DMS53 treated with DMSO at 0.1 percent for 48 hours (cell line): ENCODE measurements at regions not wholly inside any gene's neighbourhood (a gene's known extent, or its start where the extent isn't known, plus 50 kb on each side); places are given as distances from the start of the nearest gene placed in this dataset.
"Not testable (repeated sequence)": the region's sequence is repeated elsewhere in the genome, so short reads cannot be mapped to it uniquely, and the experiment has no call there.

Experiments
- DNase-seq: peaks from one replicate; lab custom pipeline; 2025; ENCODE audit not compliant: unreplicated experiment; lab: John Stamatoyannopoulos, UW

GRCh38 chr15:53843869-53844569, 84.6 kb upstream of the WDR72 start:
- no peak for DNase-seq

- DNase-seq: no peak
Observed at GRCh38 chr15:53843166-53843565, 83.7 kb upstream of the WDR72 start.

GRCh38 chr15:53841651-53842050, 82.2 kb upstream of the WDR72 start:
- DNase-seq: no peak

- DNase-seq: no peak
Observed at GRCh38 chr15:53840681-53841080, 81.2 kb upstream of the WDR72 start.

- DNase-seq: peak; percentile 83
Observed at GRCh38 chr15:53837263-53837662, 77.8 kb upstream of the WDR72 start.

GRCh38 chr15:53836618-53837017, 77.2 kb upstream of the WDR72 start:
- DNase-seq: no peak

GRCh38 chr15:53835309-53835708, 75.8 kb upstream of the WDR72 start:
- DNase-seq: no peak

GRCh38 chr15:53834214-53834613, 74.8 kb upstream of the WDR72 start:
- no peak for DNase-seq

- no peak for DNase-seq
Observed at GRCh38 chr15:53833134-53833624, 73.7 kb upstream of the WDR72 start.

- DNase-seq: peak; percentile 9
Observed at GRCh38 chr15:53831907-53832770, 72.7 kb upstream of the WDR72 start.

GRCh38 chr15:53830707-53831386, 71.4 kb upstream of the WDR72 start:
- DNase-seq: no peak

GRCh38 chr15:53829923-53830459, 70.5 kb upstream of the WDR72 start:
- no peak for DNase-seq

- DNase-seq: no peak
Observed at GRCh38 chr15:53829471-53829870, 70.0 kb upstream of the WDR72 start.

GRCh38 chr15:53827355-53827754, 67.9 kb upstream of the WDR72 start:
- no peak for DNase-seq

- DNase-seq: peak; percentile 47
Observed at GRCh38 chr15:53811530-53811929, 52.1 kb upstream of the WDR72 start.

- not testable (repeated sequence) for DNase-seq
Observed at GRCh38 chr15:53810306-53810705, 50.8 kb upstream of the WDR72 start.
